Uterus (tissue), 2 donors: ENCODE measurements at regions not wholly inside any gene's neighbourhood (a gene's known extent, or its start where the extent isn't known, plus 50 kb on each side); places are given as distances from the start of the nearest gene placed in this dataset.

Experiments
- CTCF ChIP-seq, 4 experiments: fragments of 200-600 bp in 2 of 4; fragments of 450-650 bp in 2 of 4; sonication (generic) in 2 of 4; IDR thresholded peaks; one replicate each; pipeline ENCODE4 v1.5.1; 2016 to 2019; ENCODE audit warnings: antibody characterized with exemption in 4 of 4, mild to moderate bottlenecking in 2 of 4, moderate library complexity in 1 of 4
- POLR2A ChIP-seq, 2 donors: fragments of 450-650 bp; IDR thresholded peaks; one replicate each; pipeline ENCODE4 v1.6.1; 2016; ENCODE audit warnings: antibody characterized with exemption in 2 of 2, mild to moderate bottlenecking in 1 of 2, moderate library complexity in 1 of 2

DNA sequence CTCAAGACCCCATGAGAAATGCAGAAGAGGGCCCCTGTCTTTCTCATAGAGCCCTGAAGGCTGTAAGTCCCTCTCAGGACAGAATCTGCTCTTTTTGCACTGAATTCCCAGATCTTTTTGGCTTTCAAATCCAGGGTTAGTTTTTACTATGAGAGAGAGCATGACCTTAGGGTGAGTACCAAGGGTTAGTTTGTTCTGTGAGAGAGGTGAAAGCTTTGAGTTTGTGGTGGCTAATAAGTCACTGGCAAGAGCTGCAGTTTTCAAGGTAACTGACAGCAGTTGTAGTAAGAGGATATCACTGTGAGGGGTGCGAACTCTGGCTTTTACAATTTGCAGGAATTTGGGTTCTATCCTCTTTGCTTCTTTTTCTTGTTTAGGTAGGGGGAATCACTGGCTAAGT, 248.4 kb upstream of the KCNH7 start:
- TF ChIP-seq CTCF (IDR thresholded peaks at IDR 0.05) (no peak), POLR2A (IDR thresholded peaks at IDR 0.05) (no peak)
